ENCODE measurements at regions not wholly inside any gene's neighbourhood (a gene's known extent, or its start where the extent isn't known, plus 50 kb on each side); places are given as distances from the start of the nearest gene placed in this dataset.

- TF ChIP-seq CTCF (conservative IDR thresholded peaks at IDR 0.05; ENCODE audit: low read depth, low read length), result no peak
- DNase-seq (ENCODE audit: low read depth), result no peak
- H3K4me3 ChIP-seq (ENCODE audit: low read depth, low read length), result no peak overlapping the region
Observed at GRCh38 chr14:38710881-38711280, 392.2 kb downstream of the SEC23A start.

GRCh38 chr14:38710196-38710595 lies 392.8 kb downstream of the SEC23A start:
- TF ChIP-seq CTCF (conservative IDR thresholded peaks at IDR 0.05; ENCODE audit: low read depth, low read length), result no peak
- no peak for DNase-seq (ENCODE audit: low read depth)

DNA sequence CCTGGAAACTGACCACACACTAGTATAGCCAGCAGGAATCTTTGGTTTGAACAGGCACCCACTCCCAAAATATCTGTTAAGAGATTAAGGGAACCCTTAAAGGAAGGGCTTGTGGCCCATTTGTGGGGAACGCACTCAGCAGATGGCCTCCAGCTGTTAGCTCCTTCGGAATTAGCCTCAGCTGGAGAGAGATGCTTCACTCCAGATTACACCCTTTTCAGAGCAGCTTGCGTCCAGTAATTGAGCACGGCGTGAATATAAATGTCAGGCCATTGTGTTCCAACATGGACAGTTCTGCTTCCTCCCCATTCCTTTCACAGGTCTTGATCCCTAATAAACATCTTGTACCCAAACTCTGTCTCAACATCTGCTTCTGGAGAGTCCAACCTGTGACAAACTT lies 397.8 kb downstream of the SEC23A start:
- no peak for DNase-seq (ENCODE audit: low read depth)
- H3K4me3 ChIP-seq (ENCODE audit: low read depth, low read length), result no peak overlapping the region
- no peak for TF ChIP-seq CTCF (conservative IDR thresholded peaks at IDR 0.05; ENCODE audit: low read depth, low read length)

More at GRCh38 chr14:38710196-38710595, 392.8 kb downstream of the SEC23A start:
- no peak overlapping the region for H3K4me3 ChIP-seq (ENCODE audit: low read depth, low read length)

DNA sequence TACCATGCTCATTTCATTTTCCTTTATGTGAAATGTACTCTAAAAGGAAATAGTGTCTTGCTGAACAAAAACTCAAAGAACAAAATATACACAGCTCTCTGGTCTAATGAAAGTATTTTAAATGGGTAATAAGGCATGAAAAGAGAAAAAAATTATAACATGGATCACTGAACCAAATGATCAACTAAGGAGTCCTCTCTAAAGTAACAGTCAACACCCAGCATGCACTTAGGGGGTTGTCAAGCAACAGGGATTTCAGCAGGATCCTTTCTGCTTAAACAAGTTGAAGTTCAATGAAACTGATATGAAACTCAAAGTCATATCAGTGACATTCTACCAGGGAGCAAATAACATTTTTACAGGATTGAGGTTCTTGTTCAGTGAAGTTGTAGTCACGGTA lies 398.8 kb downstream of the SEC23A start:
- DNase-seq (ENCODE audit: low read depth), result no peak
- TF ChIP-seq CTCF (conservative IDR thresholded peaks at IDR 0.05; ENCODE audit: low read depth, low read length), result no peak
- H3K4me3 ChIP-seq (ENCODE audit: low read depth, low read length), result no peak overlapping the region

GRCh38 chr14:38696925-38697324 lies 406.1 kb downstream of the SEC23A start:
- DNase-seq (ENCODE audit: low read depth), result no peak
- TF ChIP-seq CTCF (conservative IDR thresholded peaks at IDR 0.05; ENCODE audit: low read depth, low read length), result no peak
- no peak overlapping the region for H3K4me3 ChIP-seq (ENCODE audit: low read depth, low read length)

DNA sequence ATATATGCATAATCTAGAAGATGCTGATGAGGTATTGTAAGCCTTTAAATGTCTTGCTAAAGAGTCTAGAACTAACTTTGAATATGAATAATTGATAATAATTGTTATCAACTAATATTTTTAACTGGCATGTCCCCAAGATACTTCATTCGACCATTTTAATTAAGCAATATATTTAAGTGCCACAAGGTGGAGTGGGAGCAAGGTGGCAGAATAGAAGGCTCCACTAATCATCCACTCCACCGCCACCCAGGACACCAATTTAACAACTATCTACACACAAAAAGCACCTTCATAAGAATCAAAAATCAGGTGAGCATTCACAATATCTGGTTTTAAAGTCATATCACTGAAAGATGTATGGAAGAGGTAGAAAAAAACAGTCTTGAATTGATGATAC lies 409.6 kb downstream of the SEC23A start:
- TF ChIP-seq CTCF (conservative IDR thresholded peaks at IDR 0.05; ENCODE audit: low read depth, low read length), result no peak
- DNase-seq (ENCODE audit: low read depth), result no peak
- H3K4me3 ChIP-seq (ENCODE audit: low read depth, low read length), result no peak overlapping the region

DNA sequence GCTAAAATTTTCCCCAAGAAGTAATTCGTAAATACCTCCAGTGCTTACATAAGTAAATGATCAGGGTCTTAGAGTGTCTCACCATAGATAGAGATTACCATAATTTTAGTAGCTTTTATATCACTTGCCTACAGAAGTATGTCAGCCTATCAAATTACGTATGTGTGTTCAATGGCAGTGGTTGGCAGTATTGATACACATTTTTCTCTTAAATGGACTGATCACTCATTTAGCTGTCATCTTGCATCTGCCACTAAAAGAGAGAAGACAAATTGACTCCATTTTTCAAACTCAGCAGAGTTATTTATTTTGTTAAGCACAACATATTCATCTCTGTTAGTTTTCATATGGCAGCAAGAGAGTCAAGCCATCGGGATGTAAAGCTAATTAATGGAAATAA lies 413.1 kb upstream of the CLEC14A start:
- DNase-seq (ENCODE audit: low read depth), result no peak
- no peak for TF ChIP-seq CTCF (conservative IDR thresholded peaks at IDR 0.05; ENCODE audit: low read depth, low read length)
- no peak overlapping the region for H3K4me3 ChIP-seq (ENCODE audit: low read depth, low read length)

Measured in epithelial cell of proximal tubule (primary cell).